ENCODE measurements at regions not wholly inside any gene's neighbourhood (a gene's known extent, or its start where the extent isn't known, plus 50 kb on each side); places are given as distances from the start of the nearest gene placed in this dataset.

- TF ChIP-seq TCF7 (IDR thresholded peaks at IDR 0.05; ENCODE audit: borderline replicate concordance): no peak
These were observed 702.2 kb downstream of the MAT2B start (continued) for GRCh38 chr5:164207646-164208045.

GRCh38 chr5:164210491-164210890 is 705.1 kb downstream of the MAT2B start:
- in situ Hi-C loops (cut with MboI): no loop called here
- intact Hi-C loops (cut with micrococcal nuclease; ENCODE audit: unreplicated experiment): no loop called here
- POLR2A ChIA-PET: no interaction called here

More at GRCh38 chr5:164210491-164210890, 705.1 kb downstream of the MAT2B start:
- WGBS (ENCODE audit: insufficient coverage, insufficient replicate concordance, low lambda C conversion rate, missing lambda C conversion rate): 21% methylated on average over 3 of the region's 3 CpGs
- no peak overlapping the region for H2AFZ ChIP-seq (ENCODE audit: control insufficient read depth, low read depth, low read length)
- CTCF ChIA-PET: no interaction called here
- DNase-seq (ENCODE audit: low read depth, low spot score) (no peak), FAIRE-seq (no peak), ATAC-seq (no peak)
- H3K36me3 ChIP-seq (ENCODE audit: control insufficient read depth in 2 of 2, insufficient read depth in 2 of 2, low read length in 1 of 2): no peaks in the 10 kb centered on the region
- no peaks in the 10 kb centered on the region for H3K27me3 ChIP-seq (replicated peaks in 1 of 2; ENCODE audit: control insufficient read depth in 2 of 2, insufficient read depth in 2 of 2, low read length in 1 of 2)
- no peak overlapping the region for H3K27ac ChIP-seq (ENCODE audit: control insufficient read depth, insufficient read depth)
- no peak overlapping the region for H3K4me2 ChIP-seq (ENCODE audit: control insufficient read depth, insufficient read depth)
- H3K9ac ChIP-seq (ENCODE audit: control insufficient read depth, insufficient read depth, low read length): no peak overlapping the region
- TF ChIP-seq IKZF1 (conservative IDR thresholded peaks at IDR 0.05) (no peak), CBX5 (IDR thresholded peaks at IDR 0.05; ENCODE audit: low read depth) (no peak), MTA3 (IDR thresholded peaks at IDR 0.05; ENCODE audit: borderline replicate concordance, low read length) (no peak), STAT3 (IDR thresholded peaks at IDR 0.05; ENCODE audit: low read depth, low read length) (no peak), E2F4 (IDR thresholded peaks at IDR 0.05; ENCODE audit: low read depth, low read length) (no peak)
- no peaks in the 10 kb centered on the region for H3K79me2 ChIP-seq (ENCODE audit: control insufficient read depth, insufficient read depth, low read length)
- H3K4me3 ChIP-seq: no peak overlapping the region
- RAD21 ChIA-PET (ENCODE audit: unreplicated experiment): interaction anchor here (0.6 to 1.5 kb wide), 2 partner anchors 29 to 264 kb away, joined by 3 to 4 read pairs; no protein-coding TSS in a partner anchor
- H3K9me3 ChIP-seq (replicated peaks; ENCODE audit: control insufficient read depth, insufficient read depth, low read length): no peaks in the 10 kb centered on the region
- SMC1A ChIA-PET (ENCODE audit: uncharacterized antibody, unreplicated experiment): interaction anchor here (0.9 to 2.6 kb wide), 5 partner anchors 8 to 158 kb away, joined by 3 to 10 read pairs (median 3); no protein-coding TSS in a partner anchor
- no peaks in the 10 kb centered on the region for H3K4me1 ChIP-seq (ENCODE audit: control insufficient read depth, insufficient read depth, low read length)
- BruUV-seq (replicated peaks): no TSS peak
- H4K20me1 ChIP-seq (ENCODE audit: control insufficient read depth, insufficient read depth): no peaks in the 10 kb centered on the region

Measured in GM12878 (cell line).